HFF-Myc (cell line): ENCODE measurements at regions not wholly inside any gene's neighbourhood (a gene's known extent, or its start where the extent isn't known, plus 50 kb on each side); places are given as distances from the start of the nearest gene placed in this dataset.

Experiments used
- DNase-seq: peaks from one replicate; pipeline ENCODE4 v3.0.0-alpha.2; 2011; ENCODE audit warnings: low read depth; ENCODE audit errors: extremely low read depth
- H3K4me3 ChIP-seq: replicated peaks from 2 replicates; pipeline ENCODE4 v1.5.1; 2011; ENCODE audit warnings: low read depth, mild to moderate bottlenecking, control low read depth, low read length
- CTCF ChIP-seq: IDR thresholded peaks from 2 replicates; pipeline ENCODE4 v1.5.1; 2012; ENCODE audit warnings: mild to moderate bottlenecking, low read depth, low read length, control low read depth; ENCODE audit errors: missing control alignments

GRCh38 chr12:4009979-4010704 is 136.9 kb upstream of the PARP11 start:
- no peak for TF ChIP-seq CTCF
- H3K4me3 ChIP-seq: no peak overlapping the region
- no peak for DNase-seq

DNA sequence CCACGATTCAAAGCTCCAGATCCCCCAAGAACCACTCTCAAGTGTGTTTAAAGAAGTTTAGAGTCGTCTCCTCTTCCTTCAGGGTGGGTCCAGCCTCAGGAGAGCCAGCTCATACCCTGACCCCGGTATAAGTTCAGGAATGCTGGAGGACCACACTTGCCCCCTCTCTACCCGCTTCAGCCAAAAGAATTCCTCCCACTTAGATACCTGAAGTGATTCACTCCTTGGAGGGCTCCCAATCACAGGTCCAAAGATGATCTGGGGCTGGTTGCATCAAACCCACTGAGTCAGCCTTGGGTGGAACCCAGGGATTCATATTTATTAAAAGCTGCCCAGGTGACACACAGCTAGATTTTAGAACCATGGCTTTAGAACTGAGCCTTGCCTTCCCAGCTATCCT is 133.5 kb upstream of the PARP11 start:
- TF ChIP-seq CTCF: no peak
- H3K4me3 ChIP-seq: no peak overlapping the region
- no peak for DNase-seq

GRCh38 chr12:4005851-4006430 is 132.7 kb upstream of the PARP11 start:
- no peak for TF ChIP-seq CTCF
- no peak overlapping the region for H3K4me3 ChIP-seq
- no peak for DNase-seq

DNA sequence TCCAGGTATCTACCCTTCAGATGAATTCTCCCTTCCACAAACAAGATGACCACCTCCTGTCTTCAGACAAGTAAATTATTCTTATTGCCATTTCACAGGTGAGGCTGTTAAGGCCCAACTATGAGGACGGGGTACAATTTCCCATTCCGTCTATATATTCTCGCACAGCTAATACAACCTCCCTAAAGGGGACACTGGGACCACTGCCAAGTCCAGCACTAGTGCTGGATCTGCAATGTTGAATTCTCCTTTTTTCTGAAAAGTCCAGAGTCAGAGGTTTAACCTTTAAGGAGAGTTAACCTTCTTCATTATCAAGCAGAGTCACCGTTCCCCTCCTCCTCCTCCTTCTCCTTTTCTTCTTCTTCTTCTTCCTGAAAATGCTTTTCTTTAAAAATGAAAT is 130.4 kb upstream of the PARP11 start:
- no peak for DNase-seq
- no peak overlapping the region for H3K4me3 ChIP-seq
- TF ChIP-seq CTCF: no peak

- H3K4me3 ChIP-seq: no peak overlapping the region
- TF ChIP-seq CTCF: no peak
- no peak for DNase-seq
These were observed 129.4 kb upstream of the PARP11 start for GRCh38 chr12:4002601-4003000.

GRCh38 chr12:4001841-4002240 is 128.6 kb upstream of the PARP11 start:
- no peak for TF ChIP-seq CTCF
- no peak overlapping the region for H3K4me3 ChIP-seq
- DNase-seq: peak; percentile 3
